Testis (tissue), 2 donors: ENCODE measurements at regions not wholly inside any gene's neighbourhood (a gene's known extent, or its start where the extent isn't known, plus 50 kb on each side); places are given as distances from the start of the nearest gene placed in this dataset.

ENCODE experiments used
- CTCF ChIP-seq, 3 experiments: fragments of 450-650 bp in 2 of 3; fragments of 200-600 bp in 1 of 3; sonication (generic) in 1 of 3; IDR thresholded peaks; one replicate each; pipeline ENCODE4 v1.5.1; 2016 to 2019; ENCODE audit warnings: antibody characterized with exemption in 3 of 3, mild to moderate bottlenecking in 2 of 3, moderate library complexity in 1 of 3
- POLR2A ChIP-seq: fragments of 450-650 bp; IDR thresholded peaks from one replicate; pipeline ENCODE4 v1.6.1; 2017; ENCODE audit warnings: antibody characterized with exemption, mild to moderate bottlenecking, moderate library complexity

- no peak for TF ChIP-seq CTCF (IDR thresholded peaks at IDR 0.05)
- no peak for TF ChIP-seq POLR2A
Measured at GRCh38 chr6:87971605-87972262, 75.9 kb upstream of the SPACA1 start.
